B cell (primary cell): ENCODE measurements at regions not wholly inside any gene's neighbourhood (a gene's known extent, or its start where the extent isn't known, plus 50 kb on each side); places are given as distances from the start of the nearest gene placed in this dataset.

Source experiments
- ATAC-seq: fragments of 200-7000 bp; cut with Tn5 transposase; one replicate; pipeline ENCODE4 v1.10.0; 2021; ENCODE audit warnings: low read depth, mild to moderate bottlenecking, moderate number of reproducible peaks, moderate library complexity
- CTCF ChIA-PET: fragments of 350-600 bp; sonication (Branson Sonifier 250); formaldehyde crosslinking; loops from one replicate; lab custom pipeline; 2021; ENCODE audit warnings: antibody characterized with exemption, inconsistent platforms; lab: Charles Lee
- POLR2A ChIA-PET: fragments of 350-600 bp; sonication (Branson Sonifier 250); formaldehyde crosslinking; loops from one replicate; lab custom pipeline; 2021; ENCODE audit warnings: antibody characterized with exemption; lab: Charles Lee
- DNase-seq: peaks from one replicate; pipeline ENCODE4 v3.0.0; 2013
- H2AFZ ChIP-seq: 2 replicates; pipeline ENCODE4 v1.6.1; 2012; ENCODE audit warnings: mild to moderate bottlenecking, low read depth, low read length; ENCODE audit not compliant: insufficient read depth, poor library complexity, severe bottlenecking
- H3K27ac ChIP-seq, 2 donors: 1 replicate in 1 of 2; 2 replicates in 1 of 2; pipeline ENCODE4 v1.5.1; 2012 to 2013; ENCODE audit warnings: low read length in 2 of 2, mild to moderate bottlenecking in 2 of 2, moderate library complexity in 1 of 2
- H3K27me3 ChIP-seq, 4 experiments: fragments of 200-600 bp in 1 of 4; sonication (generic) in 1 of 4; replicated peaks in 1 of 4; 1 replicate in 2 of 4; 2 replicates in 2 of 4; pipeline versions ENCODE4 v1.6.1 to v1.7.0; 2013 to 2016; ENCODE audit warnings: low read length in 3 of 4, mild to moderate bottlenecking in 2 of 4, mixed read lengths in 1 of 4, moderate library complexity in 1 of 4; ENCODE audit not compliant: insufficient read depth in 4 of 4, control insufficient read depth in 3 of 4; ENCODE audit errors: control extremely low read depth in 1 of 4
- H3K36me3 ChIP-seq, 2 experiments: replicated peaks in 1 of 2; 1 replicate in 1 of 2; 2 replicates in 1 of 2; pipeline versions ENCODE4 v1.6.1 to v1.7.1; 2013; ENCODE audit warnings: low read length in 1 of 2; ENCODE audit not compliant: insufficient read depth in 2 of 2, control insufficient read depth in 1 of 2; ENCODE audit errors: control extremely low read depth in 1 of 2, extremely low read depth in 1 of 2
- H3K4me1 ChIP-seq, 2 donors: fragments of 200-600 bp in 1 of 2; sonication (generic) in 1 of 2; 1 replicate in 1 of 2; 2 replicates in 1 of 2; pipeline versions ENCODE4 v1.5.1 to v1.6.1; 2013 to 2017; ENCODE audit warnings: low read length in 2 of 2; ENCODE audit not compliant: control insufficient read depth in 2 of 2, insufficient read depth in 2 of 2
- H3K4me2 ChIP-seq: replicated peaks from 2 replicates; pipeline ENCODE3; 2012; ENCODE audit warnings: mild to moderate bottlenecking, low read depth, low read length; ENCODE audit not compliant: poor library complexity, severe bottlenecking
- H3K4me3 ChIP-seq, 5 experiments: fragments of 200-600 bp in 1 of 5; sonication (generic) in 1 of 5; 1 replicate in 3 of 5; 2 replicates in 2 of 5; pipeline versions ENCODE4 v1.5.1 to v1.7.0; 2011 to 2016; ENCODE audit warnings: low read length in 4 of 5, mild to moderate bottlenecking in 4 of 5, low read depth in 2 of 5, control low read depth in 1 of 5, moderate library complexity in 1 of 5; ENCODE audit not compliant: insufficient read depth in 1 of 5; ENCODE audit errors: control extremely low read depth in 1 of 5, extremely low read depth in 1 of 5
- H3K79me2 ChIP-seq: fragments of 200-600 bp; sonication (generic); one replicate; pipeline ENCODE4 v1.6.0; 2016; ENCODE audit warnings: low read length; ENCODE audit not compliant: control insufficient read depth, insufficient read depth
- H3K9ac ChIP-seq: fragments of 200-600 bp; sonication (generic); 2 replicates; pipeline ENCODE4 v1.6.1; 2017; ENCODE audit warnings: mild to moderate bottlenecking, low read length, moderate library complexity
- H3K9me3 ChIP-seq, 3 donors: one replicate each; pipeline versions ENCODE4 v1.6.1 to v1.7.1; 2013; ENCODE audit warnings: low read length in 2 of 3; ENCODE audit not compliant: control insufficient read depth in 2 of 3, insufficient read depth in 1 of 3; ENCODE audit errors: control extremely low read depth in 1 of 3
- H4K20me1 ChIP-seq: 2 replicates; pipeline ENCODE4 v1.6.0; 2012; ENCODE audit warnings: mild to moderate bottlenecking, low read length; ENCODE audit not compliant: insufficient read depth, control insufficient read depth, poor library complexity, severe bottlenecking
- H3K27ac Mint-ChIP-seq: one replicate; pipeline ENCODE4 v1.8.0; 2021; ENCODE audit warnings: mixed read lengths
- H3K27me3 Mint-ChIP-seq: one replicate; pipeline ENCODE4 v1.8.0; 2021; ENCODE audit warnings: mixed read lengths
- H3K4me1 Mint-ChIP-seq: one replicate; pipeline ENCODE4 v1.8.0; 2021; ENCODE audit warnings: mixed read lengths
- H3K4me3 Mint-ChIP-seq: one replicate; pipeline ENCODE4 v1.8.0; 2021; ENCODE audit warnings: mixed read lengths
- H3K9me3 Mint-ChIP-seq: one replicate; pipeline ENCODE4 v1.8.0; 2022; ENCODE audit warnings: mixed read lengths; ENCODE audit not compliant: insufficient read depth
- CTCF ChIP-seq: fragments of 200-600 bp; IDR thresholded peaks from one replicate; pipeline ENCODE4 v1.8.0; 2022; ENCODE audit warnings: antibody characterized with exemption, mild to moderate bottlenecking
- EZH2 ChIP-seq: IDR thresholded peaks from 2 replicates; pipeline ENCODE4 v1.6.1; 2012; ENCODE audit warnings: borderline replicate concordance, low read depth, mild to moderate bottlenecking, moderate library complexity, low read length; ENCODE audit not compliant: insufficient read depth, poor library complexity, severe bottlenecking
- WGBS: methylation state at CpG from one replicate; pipeline ENCODE4 v1.1.5; 2013; ENCODE audit warnings: missing lambda C conversion rate; ENCODE audit not compliant: insufficient coverage; 5-methylcytosine and 5-hydroxymethylcytosine counted together
- intact Hi-C: fragments of 100-400 bp; cut with micrococcal nuclease; formaldehyde crosslinking; loops from one replicate; pipeline ENCODE4 v1.10.0; 2022

- intact Hi-C loops: no loop called here
- 86% methylated on average over 9 of the region's 12 CpGs for whole genome bisulfite sequencing
- H4K20me1 ChIP-seq: no peaks in the 10 kb centered on the region
- H3K4me3 Mint-ChIP-seq: no peak overlapping the region
- H3K9me3 Mint-ChIP-seq: no peaks in the 10 kb centered on the region
- ATAC-seq (no peak), DNase-seq (no peak)
- H3K27ac ChIP-seq: no peak overlapping the region
- CTCF ChIA-PET: interaction anchor here (1.0 kb wide), 1 partner anchor 190 kb away, joined by 3 read pairs; no protein-coding TSS in a partner anchor
- POLR2A ChIA-PET: no interaction called here
- TF ChIP-seq CTCF: no peak
- TF ChIP-seq EZH2: no peak
- no peaks in the 10 kb centered on the region for H3K79me2 ChIP-seq
- peaks cover 0 to 22% (median 0%) of the 10 kb centered on the region in 3 donors for H3K9me3 ChIP-seq
- peaks cover 28% of the 10 kb centered on the region for H3K27me3 Mint-ChIP-seq
- no peak overlapping the region for H3K4me2 ChIP-seq
- peaks cover 9 to 12% of the 10 kb centered on the region in 2 donors for H3K4me1 ChIP-seq
- H2AFZ ChIP-seq: no peak overlapping the region
- no peaks in the 10 kb centered on the region for H3K36me3 ChIP-seq
- H3K9ac ChIP-seq: no peak overlapping the region
- peaks cover 11% of the 10 kb centered on the region for H3K4me1 Mint-ChIP-seq
- H3K27ac Mint-ChIP-seq: no peak overlapping the region
- no peak overlapping the region for H3K4me3 ChIP-seq
- peaks cover 0 to 18% (median 0%) of the 10 kb centered on the region in 4 experiments for H3K27me3 ChIP-seq
These were observed 265.1 kb downstream of the ZEB1 start for GRCh38 chr10:31584098-31584631.

GRCh38 chr10:31583293-31583692 lies 264.3 kb downstream of the ZEB1 start:
- H3K27ac Mint-ChIP-seq: no peak overlapping the region
- peaks cover 11% of the 10 kb centered on the region for H3K4me1 Mint-ChIP-seq
- no peaks in the 10 kb centered on the region for H3K36me3 ChIP-seq
- H3K9me3 Mint-ChIP-seq: peaks cover 2% of the 10 kb centered on the region
- H3K27me3 Mint-ChIP-seq: peaks cover 28% of the 10 kb centered on the region
- H4K20me1 ChIP-seq: no peaks in the 10 kb centered on the region
- no peak overlapping the region for H3K4me3 ChIP-seq
- peaks cover 0 to 15% (median 0%) of the 10 kb centered on the region in 4 experiments for H3K27me3 ChIP-seq
- H2AFZ ChIP-seq: no peak overlapping the region
- no peak overlapping the region for H3K27ac ChIP-seq
- no peak overlapping the region for H3K4me3 Mint-ChIP-seq
- intact Hi-C loops: no loop called here
- H3K9me3 ChIP-seq: peaks cover 0 to 18% (median 0%) of the 10 kb centered on the region in 3 donors
- H3K9ac ChIP-seq: no peak overlapping the region
- peaks cover 9 to 12% of the 10 kb centered on the region in 2 donors for H3K4me1 ChIP-seq
- H3K4me2 ChIP-seq: no peak overlapping the region
- TF ChIP-seq CTCF (no peak), EZH2 (no peak)
- ATAC-seq (no peak), DNase-seq (no peak)
- ChIA-PET CTCF (interaction anchor here (1.0 kb wide), 1 partner anchor 191 kb away, joined by 3 read pairs; no protein-coding TSS in a partner anchor), POLR2A (no interaction called here)
- 80% methylated on average over 5 of the region's 6 CpGs for WGBS
- H3K79me2 ChIP-seq: no peaks in the 10 kb centered on the region
